Lower leg skin (tissue), 3 donors: ENCODE measurements at regions not wholly inside any gene's neighbourhood (a gene's known extent, or its start where the extent isn't known, plus 50 kb on each side); places are given as distances from the start of the nearest gene placed in this dataset.

ENCODE experiments used
- POLR2A ChIP-seq, 2 donors: fragments of 450-650 bp; IDR thresholded peaks; one replicate each; pipeline ENCODE4 v1.6.1; 2016 to 2017; ENCODE audit warnings: antibody characterized with exemption in 2 of 2, mild to moderate bottlenecking in 1 of 2, moderate library complexity in 1 of 2
- TF ChIP-seq, protein P1 (sequence below), 3 donors: fragments of 450-650 bp; IDR thresholded peaks; one replicate each; pipeline ENCODE4 v1.5.1; 2016; ENCODE audit warnings: antibody characterized with exemption in 3 of 3, mild to moderate bottlenecking in 3 of 3, moderate library complexity in 2 of 3

- TF ChIP-seq, protein P1, sequence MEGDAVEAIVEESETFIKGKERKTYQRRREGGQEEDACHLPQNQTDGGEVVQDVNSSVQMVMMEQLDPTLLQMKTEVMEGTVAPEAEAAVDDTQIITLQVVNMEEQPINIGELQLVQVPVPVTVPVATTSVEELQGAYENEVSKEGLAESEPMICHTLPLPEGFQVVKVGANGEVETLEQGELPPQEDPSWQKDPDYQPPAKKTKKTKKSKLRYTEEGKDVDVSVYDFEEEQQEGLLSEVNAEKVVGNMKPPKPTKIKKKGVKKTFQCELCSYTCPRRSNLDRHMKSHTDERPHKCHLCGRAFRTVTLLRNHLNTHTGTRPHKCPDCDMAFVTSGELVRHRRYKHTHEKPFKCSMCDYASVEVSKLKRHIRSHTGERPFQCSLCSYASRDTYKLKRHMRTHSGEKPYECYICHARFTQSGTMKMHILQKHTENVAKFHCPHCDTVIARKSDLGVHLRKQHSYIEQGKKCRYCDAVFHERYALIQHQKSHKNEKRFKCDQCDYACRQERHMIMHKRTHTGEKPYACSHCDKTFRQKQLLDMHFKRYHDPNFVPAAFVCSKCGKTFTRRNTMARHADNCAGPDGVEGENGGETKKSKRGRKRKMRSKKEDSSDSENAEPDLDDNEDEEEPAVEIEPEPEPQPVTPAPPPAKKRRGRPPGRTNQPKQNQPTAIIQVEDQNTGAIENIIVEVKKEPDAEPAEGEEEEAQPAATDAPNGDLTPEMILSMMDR (IDR thresholded peaks at IDR 0.05): no peak
- TF ChIP-seq POLR2A (IDR thresholded peaks at IDR 0.05): no peak
Measured at GRCh38 chr1:48082271-48082962, 85.2 kb upstream of the TRABD2B start.
